ENCODE measurements at regions not wholly inside any gene's neighbourhood (a gene's known extent, or its start where the extent isn't known, plus 50 kb on each side); places are given as distances from the start of the nearest gene placed in this dataset.

DNA sequence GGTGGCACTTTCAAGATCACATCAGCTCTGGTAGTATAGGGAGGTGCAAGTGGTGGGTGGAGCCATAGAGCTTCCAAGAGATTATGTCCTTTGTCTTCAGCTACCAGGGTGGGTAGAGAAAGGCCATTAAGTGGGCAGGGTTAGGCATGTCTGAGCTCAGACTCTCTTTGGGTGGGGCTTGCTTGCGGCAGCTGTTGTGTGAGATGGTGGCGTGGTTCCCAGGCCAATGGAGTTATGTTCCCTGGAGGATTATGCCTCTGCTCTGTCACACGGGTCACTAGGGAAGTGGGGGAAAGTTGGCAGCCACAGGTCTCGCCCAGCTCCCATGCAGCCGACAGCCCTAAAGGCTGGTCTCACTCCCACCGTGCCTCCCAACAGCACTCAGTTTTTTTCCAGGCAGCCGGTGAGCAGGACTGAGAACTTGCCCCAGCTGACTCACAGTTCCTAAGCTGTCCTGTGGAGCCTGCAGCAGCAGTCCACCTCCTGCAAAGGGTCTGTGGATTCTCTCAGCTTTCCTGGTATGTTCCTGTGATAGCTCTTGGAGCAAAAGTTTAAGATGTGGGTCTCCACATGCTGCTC, 459.0 kb downstream of the SH2D4B start:
- TF ChIP-seq POLR2A (IDR thresholded peaks at IDR 0.05), result no peak
- TF ChIP-seq, protein P1, sequence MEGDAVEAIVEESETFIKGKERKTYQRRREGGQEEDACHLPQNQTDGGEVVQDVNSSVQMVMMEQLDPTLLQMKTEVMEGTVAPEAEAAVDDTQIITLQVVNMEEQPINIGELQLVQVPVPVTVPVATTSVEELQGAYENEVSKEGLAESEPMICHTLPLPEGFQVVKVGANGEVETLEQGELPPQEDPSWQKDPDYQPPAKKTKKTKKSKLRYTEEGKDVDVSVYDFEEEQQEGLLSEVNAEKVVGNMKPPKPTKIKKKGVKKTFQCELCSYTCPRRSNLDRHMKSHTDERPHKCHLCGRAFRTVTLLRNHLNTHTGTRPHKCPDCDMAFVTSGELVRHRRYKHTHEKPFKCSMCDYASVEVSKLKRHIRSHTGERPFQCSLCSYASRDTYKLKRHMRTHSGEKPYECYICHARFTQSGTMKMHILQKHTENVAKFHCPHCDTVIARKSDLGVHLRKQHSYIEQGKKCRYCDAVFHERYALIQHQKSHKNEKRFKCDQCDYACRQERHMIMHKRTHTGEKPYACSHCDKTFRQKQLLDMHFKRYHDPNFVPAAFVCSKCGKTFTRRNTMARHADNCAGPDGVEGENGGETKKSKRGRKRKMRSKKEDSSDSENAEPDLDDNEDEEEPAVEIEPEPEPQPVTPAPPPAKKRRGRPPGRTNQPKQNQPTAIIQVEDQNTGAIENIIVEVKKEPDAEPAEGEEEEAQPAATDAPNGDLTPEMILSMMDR (IDR thresholded peaks at IDR 0.05), result no peak

Measured in uterus (tissue), 2 donors.